Fibroblast of skin of left quadriceps (primary cell): ENCODE measurements at regions not wholly inside any gene's neighbourhood (a gene's known extent, or its start where the extent isn't known, plus 50 kb on each side); places are given as distances from the start of the nearest gene placed in this dataset.
A peak's percentile ranks its signal among the peaks of the same experiment; 100 is the strongest.

Source experiments
- DNase-seq, 2 experiments: peaks; one replicate each; pipeline ENCODE4 v3.0.0-alpha.2; 2013; ENCODE audit warnings: low read depth in 2 of 2

DNA sequence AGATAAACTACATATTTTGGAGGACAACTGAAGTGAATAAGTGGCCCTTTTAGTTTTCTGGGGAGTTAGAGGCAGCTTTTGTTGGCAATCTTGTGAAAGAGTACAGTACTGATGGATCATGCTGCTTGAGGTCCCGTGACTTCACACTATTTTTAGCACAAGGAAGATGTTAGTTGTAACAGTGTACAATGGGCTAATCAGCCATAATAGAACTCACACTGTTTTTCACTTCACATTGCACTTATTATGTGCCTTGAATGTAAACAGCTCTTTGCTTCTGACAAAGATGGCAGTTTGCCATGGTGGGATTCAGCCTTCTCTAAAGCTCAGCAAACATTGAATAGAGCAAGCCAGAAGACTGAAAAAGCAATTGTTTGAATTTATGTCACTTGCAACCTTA lies 176.7 kb upstream of the ZNF608 start:
- peak in 1 of 2 experiments; percentile 20 for DNase-seq

GRCh38 chr5:124924729-124925128 lies 178.3 kb upstream of the ZNF608 start:
- no peak for DNase-seq

GRCh38 chr5:124927735-124928134 lies 181.3 kb upstream of the ZNF608 start:
- no peak for DNase-seq

- no peak for DNase-seq
Measured at GRCh38 chr5:124929000-124929399, 182.6 kb upstream of the ZNF608 start.

DNA sequence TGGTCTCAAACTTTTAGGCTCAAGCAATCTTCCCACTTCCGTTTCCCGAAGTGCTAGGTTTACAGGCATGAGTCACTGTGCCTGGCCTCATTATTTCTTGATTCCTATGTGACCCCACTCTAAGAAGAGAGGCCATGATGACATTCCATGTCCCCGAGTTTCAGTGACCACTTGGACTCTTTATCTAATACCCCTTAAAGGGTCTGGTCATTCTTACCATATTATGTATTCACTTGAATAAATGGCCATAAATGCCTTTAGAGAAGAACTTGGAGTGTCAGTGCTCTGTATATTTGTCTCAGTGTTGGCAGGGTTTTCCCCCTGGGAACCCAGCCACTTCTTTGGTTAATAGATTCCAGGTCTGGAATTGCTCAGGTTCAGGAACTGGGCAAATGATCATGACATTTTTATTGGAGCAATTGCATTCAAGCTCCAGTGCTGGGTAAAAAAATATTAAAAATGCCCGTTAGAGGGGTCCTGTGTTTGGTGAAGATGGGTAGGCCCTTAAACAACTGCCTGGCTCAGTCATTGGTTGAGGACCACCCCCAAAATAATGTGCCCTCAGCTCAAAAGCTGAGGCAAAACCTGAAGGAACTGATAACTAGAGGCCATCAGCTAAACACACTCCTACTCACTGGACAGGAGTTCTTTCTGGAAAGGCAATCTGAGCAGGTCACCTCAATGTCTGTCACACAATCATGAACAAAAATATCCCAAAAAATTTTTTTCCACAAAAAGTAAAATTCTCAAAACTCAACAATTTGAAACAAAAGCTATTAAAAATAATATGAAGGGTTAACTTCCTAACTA lies 186.6 kb upstream of the ZNF608 start:
- peak; percentile 41 to 42 for DNase-seq

GRCh38 chr5:124935065-124935464 lies 188.6 kb upstream of the ZNF608 start:
- no peak for DNase-seq

DNA sequence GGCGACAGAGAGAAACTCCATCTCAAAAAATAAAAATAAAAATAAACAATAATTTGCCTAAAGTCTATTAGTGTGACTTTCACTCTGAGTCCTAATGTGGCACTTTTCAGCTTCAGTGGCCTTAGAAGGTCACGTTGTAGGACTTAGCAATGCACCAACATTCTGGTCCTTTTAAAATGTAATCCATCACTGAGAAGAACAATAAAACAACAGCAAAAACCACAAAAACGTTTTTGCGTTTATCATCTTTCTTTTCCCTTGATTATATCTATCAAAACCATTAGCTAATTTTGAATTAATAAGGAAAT lies 190.1 kb upstream of the ZNF608 start:
- DNase-seq, result no peak

DNA sequence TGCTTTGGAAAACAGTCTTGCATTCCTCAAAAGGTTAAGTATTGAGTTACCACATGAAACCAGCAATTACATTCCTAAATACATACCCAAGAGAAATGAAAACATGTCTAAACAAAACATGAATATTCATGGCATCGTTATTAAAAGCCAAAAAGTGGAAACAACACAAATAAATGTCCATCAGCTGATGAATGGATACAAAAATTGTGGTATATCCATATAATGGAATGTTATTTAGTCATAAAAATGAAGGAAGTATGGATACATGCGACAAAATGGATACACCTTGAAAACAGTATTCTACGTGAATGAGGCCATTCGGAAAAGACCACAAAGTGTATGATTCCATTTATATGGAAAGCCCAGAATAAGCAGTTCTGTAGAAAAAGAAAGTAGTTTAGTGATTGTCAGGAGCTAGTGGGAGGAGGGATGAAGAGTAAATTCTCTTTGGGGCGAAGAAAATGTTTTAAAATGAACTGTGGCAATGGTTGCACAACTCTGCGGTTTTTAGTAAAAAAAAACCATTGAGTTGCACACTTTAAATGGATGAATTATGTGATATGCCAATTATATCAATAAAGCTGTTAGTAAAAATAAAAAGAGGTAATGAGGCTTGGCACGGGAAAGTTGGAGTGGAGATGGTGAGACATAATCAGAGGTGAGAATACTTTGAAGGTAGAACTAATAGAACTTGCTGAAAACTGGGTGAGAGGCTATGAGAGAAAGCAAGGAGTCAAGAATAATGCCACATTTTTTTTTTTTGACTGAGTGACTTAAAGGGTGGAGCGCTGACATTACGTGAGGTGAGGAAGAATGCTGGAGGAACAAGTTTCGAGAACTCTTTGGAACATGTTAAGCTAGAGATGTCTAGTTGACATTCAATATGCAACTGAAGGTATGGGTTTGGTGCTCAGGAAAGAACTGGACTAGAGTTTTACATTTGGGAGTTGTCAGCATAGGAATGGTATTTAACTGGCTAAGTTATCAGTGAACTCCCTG lies 194.9 kb upstream of the ZNF608 start:
- no peak for DNase-seq

- DNase-seq, result no peak
Measured at GRCh38 chr5:124948062-124948753, 201.8 kb upstream of the ZNF608 start.

GRCh38 chr5:124948754-124949275 lies 202.4 kb upstream of the ZNF608 start:
- DNase-seq, result no peak

DNA sequence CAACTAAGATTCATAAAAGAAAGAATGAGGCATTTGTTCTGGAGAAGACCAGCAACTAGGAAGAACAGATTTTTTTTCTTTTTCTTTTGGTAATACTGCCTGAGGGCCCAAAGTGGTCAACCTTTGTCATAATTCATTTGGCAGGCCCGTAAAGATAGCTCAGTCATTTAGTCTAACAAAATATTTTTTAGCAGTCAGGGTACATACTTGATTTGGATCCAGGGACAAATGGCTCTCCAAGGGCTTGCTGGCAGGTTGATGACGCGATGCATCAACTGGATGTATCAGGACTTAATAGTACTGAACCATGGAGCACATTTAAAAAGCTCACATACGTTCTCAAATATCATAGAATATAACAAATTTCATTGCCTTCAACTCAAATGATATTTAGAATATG lies 203.4 kb upstream of the ZNF608 start:
- no peak for DNase-seq

- no peak for DNase-seq
Measured at GRCh38 chr5:124951105-124951504, 204.7 kb upstream of the ZNF608 start.

DNA sequence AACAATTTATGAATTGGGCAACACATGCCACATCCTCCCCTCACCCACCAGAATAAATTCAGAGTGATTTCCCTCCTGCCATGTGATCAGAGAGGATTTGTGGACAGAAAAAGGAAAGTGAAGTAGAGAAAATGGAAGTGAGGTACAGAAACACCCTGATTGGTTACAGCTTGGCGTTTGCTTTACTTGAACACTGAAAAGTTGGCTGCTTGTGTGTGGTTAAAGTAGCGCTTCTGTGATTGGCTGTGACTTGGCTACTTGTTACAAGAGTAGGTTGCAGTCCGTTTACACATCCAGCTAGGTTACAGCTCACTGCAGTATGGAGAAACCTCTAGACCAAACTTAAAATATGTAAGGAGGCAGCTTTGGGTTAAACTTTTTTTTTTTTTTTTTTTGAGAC lies 205.2 kb upstream of the ZNF608 start:
- no peak for DNase-seq

DNA sequence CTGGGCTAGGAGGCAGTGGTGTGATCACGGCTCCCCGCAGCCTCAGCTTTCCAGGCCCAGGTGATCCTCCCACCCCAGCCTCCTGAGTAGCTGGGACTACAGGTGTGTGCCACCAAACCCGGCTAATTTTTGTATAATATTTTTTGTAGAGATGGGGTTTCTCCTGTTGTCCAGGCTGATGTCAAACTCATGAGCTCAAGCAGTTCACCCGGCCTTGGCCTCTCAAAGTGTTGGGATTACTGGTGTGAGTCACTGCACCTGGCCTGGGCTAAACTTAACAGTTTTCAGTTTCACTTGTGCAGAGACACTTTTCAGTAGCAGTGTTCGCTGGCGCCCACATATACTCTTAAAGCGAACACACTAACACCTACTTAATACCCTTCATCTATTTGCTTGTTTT lies 205.6 kb upstream of the ZNF608 start:
- no peak for DNase-seq

DNA sequence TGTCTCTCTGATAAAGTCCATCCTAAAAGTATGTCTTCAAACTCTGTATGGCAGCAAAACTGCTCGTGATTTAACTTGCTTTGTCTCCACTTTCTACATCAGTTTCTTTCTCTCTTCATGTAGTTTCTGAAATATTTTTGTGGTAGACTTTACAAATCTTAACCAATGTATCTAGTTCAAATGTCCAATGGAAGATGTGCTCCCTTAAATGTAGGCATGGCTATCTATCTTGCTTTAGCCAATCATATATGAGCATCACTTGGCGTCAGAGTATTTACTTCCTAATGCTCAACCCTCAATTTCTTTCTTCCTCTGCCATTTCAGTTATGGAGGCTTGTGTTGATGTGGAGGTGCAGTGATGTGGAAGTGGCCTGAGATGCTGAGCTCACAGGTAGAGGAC lies 206.1 kb upstream of the ZNF608 start:
- DNase-seq, result no peak

- no peak for DNase-seq
Measured at GRCh38 chr5:124954784-124955183, 208.3 kb upstream of the ZNF608 start.

- DNase-seq, result no peak
Measured at GRCh38 chr5:124956471-124957029, 210.1 kb upstream of the ZNF608 start.

GRCh38 chr5:124957063-124957462 lies 210.6 kb upstream of the ZNF608 start:
- no peak for DNase-seq

- no peak for DNase-seq
Measured at GRCh38 chr5:124960266-124960665, 213.8 kb upstream of the ZNF608 start.

DNA sequence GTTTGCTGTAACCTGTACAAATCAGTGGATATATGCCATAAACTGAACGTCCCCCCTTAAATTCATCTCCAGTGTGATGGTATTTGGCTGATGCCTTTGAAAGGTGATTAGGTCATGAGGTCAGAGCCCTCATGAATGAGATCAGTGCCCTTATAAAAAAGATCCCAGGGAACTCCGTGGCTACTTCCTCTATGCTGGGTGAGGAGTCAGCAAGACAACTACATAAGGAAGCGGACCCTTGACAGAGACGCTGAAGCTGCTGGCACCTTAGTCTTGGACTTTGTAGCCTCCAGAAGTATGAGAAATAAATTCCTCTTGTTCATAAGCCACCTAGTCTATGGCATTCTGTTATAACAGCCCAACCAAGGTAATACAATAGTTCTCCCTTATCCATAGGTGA lies 215.1 kb upstream of the ZNF608 start:
- DNase-seq, result no peak

DNA sequence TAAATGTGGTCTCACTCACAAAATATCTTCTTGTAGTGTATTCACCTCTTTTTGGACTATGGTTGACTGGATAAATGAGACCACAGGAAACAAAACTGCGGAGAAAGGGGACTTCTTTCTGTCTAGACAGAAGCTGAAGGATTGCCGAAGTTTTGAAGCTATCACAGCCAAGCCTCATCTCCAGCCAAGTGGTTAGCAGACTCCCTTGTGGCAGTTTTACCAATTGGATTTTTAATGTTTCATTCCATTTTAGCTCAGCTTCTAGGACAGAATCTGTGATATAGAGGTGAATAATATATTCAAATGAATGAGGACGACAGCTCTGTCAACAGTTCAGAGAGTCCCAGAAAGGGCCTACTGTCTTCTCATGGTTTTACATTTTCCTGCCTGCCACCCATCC lies 215.7 kb upstream of the ZNF608 start:
- no peak for DNase-seq

GRCh38 chr5:124962735-124963134 lies 216.3 kb upstream of the ZNF608 start:
- no peak for DNase-seq
